ENCODE measurements at regions not wholly inside any gene's neighbourhood (a gene's known extent, or its start where the extent isn't known, plus 50 kb on each side); places are given as distances from the start of the nearest gene placed in this dataset.

DNA sequence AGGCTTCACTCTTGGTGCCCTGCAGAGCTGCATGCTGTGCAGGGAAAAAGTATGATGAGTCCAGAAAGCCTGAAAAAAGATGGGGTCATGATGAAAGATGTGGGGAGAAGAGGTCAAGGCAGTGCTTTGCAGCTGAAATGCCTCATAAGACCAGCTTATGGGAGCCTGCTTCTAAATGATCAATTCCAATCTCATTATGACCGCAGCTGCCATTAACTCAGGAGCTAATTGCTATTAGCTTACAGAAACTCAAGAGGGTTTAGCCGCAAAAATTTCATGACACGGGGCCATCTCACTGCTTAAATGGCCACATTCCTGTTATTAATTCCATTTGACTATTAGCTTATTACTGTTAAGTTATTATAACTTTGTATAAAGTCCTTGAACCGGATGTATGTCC is 502.9 kb upstream of the ZMIZ1 start:
- TF ChIP-seq, protein P1, sequence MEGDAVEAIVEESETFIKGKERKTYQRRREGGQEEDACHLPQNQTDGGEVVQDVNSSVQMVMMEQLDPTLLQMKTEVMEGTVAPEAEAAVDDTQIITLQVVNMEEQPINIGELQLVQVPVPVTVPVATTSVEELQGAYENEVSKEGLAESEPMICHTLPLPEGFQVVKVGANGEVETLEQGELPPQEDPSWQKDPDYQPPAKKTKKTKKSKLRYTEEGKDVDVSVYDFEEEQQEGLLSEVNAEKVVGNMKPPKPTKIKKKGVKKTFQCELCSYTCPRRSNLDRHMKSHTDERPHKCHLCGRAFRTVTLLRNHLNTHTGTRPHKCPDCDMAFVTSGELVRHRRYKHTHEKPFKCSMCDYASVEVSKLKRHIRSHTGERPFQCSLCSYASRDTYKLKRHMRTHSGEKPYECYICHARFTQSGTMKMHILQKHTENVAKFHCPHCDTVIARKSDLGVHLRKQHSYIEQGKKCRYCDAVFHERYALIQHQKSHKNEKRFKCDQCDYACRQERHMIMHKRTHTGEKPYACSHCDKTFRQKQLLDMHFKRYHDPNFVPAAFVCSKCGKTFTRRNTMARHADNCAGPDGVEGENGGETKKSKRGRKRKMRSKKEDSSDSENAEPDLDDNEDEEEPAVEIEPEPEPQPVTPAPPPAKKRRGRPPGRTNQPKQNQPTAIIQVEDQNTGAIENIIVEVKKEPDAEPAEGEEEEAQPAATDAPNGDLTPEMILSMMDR (IDR thresholded peaks at IDR 0.05): no peak
- TF ChIP-seq POLR2A (IDR thresholded peaks at IDR 0.05): no peak

Data from testis (tissue), 2 donors.